AML-193 (cell line): ENCODE measurements at regions not wholly inside any gene's neighbourhood (a gene's known extent, or its start where the extent isn't known, plus 50 kb on each side); places are given as distances from the start of the nearest gene placed in this dataset.
"Not testable (repeated sequence)": the region's sequence is repeated elsewhere in the genome, so short reads cannot be mapped to it uniquely, and the experiment has no call there.

Experiments
- DNase-seq, 2 experiments: peaks; one replicate each; lab custom pipeline; 2025; lab: John Stamatoyannopoulos, UW

DNA sequence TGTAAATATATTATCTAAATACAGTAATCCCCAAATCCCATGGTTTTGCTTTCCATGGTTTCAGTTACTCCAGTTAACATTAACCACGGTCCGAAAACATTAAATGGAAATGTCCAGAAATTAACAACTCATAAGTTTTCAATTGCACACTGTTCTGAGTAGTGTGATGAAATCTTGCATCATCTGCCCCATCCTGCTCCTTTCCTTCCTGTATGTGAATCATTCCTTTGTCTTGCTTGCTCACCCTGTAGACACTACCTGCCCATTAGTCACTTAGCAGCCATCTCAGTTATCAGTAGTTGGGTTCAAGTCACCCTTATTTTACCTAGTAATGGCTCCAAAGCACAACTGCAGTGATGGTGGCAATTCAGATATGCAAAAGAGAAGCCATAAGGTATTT is 1568.5 kb upstream of the WWC1 start:
- no peak for DNase-seq

DNA sequence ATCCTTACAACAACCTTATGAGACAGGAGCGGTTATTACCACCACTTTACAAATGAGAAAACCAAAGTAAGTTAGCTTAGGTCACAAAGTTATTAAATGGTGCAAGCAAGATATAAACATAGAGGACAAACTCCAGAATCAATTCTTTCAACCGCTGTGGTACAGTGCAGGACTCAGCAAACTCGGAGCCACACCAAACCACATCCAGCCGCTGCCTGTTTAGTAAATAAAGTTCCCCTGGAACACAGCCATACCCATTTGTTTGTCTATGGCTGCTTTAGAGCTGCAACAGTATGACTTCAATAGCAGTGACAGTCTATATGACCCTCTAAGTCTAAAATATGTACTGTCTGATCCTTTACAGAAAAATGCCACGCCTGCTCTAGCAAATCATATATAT is 1567.2 kb upstream of the WWC1 start:
- no peak for DNase-seq

DNA sequence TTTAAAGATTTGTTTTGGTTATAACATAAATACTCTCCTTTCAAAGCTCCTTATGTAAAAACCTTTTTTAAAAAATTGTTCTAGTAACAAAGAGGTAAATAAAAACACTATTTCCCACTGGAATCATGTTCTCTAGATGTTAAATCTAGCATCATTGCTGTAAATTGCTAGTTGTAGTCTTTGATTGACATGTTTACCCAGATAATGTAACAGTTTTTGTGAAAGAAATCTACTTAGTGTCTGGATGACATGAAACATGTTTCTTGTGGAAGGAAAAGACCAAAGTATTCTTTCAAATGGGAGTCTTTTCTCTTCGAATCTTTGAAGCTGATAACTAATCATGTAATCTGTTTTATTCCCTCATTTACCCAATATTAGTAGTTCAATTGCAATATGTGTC is 1565.9 kb upstream of the WWC1 start:
- no peak for DNase-seq

DNA sequence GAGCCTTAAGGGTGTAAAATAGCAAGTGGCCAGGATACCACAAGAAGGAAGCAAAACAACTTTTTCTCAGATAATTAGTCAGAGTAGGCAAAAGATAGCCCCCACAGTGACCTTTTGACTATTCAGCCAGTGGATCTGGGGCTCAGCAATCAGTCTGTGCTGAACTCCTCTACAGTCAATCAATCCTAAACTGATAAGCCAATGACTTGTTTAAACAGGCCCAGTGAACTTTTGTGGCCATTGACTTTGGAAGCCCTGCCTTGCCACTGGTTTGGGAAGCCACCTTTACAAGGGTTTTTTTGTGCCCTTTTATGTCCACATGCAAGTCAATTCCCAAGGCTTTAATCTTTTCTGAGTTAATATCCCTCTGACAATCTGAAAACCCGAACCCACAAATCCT is 1565.0 kb upstream of the WWC1 start:
- DNase-seq: no peak

DNA sequence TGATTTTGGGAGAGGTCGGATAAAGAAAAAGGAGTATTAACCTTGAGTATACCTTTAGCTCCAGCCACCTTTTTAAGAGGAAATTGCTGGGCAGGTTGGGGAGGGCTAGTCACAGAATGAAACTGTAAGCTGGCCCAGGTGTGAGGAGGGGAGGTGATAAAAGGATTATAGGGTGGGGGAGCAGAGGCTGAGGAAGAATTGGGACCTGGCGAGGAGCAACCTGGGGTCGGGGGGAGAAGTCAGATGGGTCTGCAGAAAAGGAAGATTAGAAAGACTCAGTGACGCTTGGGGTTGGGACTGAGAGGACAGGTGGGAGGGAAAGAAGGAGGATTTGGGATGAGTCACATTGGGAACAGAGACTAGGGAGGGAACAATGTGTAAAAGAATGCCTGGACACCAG is 1548.5 kb upstream of the WWC1 start:
- DNase-seq: not testable (repeated sequence)

DNA sequence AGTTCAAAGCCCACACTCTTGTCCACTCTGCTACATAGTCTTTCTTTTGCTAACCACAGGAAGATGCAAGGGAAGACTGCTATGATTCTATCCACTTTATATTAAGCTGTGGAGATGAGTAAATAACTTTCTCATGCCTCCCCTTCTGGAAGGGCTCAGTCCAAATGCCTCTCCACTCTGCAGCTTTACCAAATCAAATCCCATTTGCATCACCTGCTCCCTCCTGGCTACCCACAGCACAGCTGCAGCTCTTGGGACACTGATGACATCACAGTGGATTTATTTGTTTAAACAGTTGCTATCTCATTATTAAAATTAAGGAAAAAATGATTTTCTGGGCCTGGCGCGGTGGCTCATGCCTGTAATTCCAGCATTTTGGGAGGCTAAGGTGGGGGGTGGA is 1544.9 kb upstream of the WWC1 start:
- no peak for DNase-seq

DNA sequence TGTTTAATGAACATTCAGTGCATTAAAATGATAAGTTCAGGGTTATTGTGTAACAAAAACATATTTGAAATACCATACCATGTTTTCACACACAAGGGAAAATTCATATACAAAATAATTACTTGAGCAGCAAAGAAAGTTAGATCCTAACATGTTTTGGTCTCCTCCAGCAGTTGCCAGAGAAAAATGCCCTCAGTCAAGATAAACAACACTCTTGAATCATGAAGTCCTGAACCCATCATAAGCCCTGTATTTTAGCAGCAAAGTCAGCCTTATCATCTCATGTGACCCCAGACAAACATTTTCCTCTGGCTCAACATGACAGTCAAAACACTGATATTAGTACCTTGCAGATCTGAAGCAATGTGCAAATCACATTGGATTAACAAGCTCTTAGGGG is 1541.1 kb upstream of the WWC1 start:
- DNase-seq: no peak

DNA sequence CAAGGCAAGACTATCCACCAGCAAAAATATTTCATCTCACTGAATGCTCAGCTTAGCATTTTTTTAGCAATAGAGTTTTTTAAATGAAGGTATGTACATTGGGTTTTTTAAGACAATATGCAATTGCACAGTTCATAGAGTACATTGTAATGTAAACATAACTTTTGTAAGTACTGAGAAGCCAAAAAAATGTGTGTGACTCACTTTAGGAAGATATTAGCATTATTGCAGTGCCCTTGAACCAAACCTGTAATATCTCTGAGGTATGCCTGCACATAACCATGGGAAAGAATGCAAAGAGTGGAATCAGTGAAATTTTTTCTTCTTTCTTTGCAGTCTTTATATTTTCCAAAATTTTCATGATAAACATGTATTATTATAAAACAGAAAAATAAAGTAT is 1533.3 kb upstream of the WWC1 start:
- DNase-seq: no peak

DNA sequence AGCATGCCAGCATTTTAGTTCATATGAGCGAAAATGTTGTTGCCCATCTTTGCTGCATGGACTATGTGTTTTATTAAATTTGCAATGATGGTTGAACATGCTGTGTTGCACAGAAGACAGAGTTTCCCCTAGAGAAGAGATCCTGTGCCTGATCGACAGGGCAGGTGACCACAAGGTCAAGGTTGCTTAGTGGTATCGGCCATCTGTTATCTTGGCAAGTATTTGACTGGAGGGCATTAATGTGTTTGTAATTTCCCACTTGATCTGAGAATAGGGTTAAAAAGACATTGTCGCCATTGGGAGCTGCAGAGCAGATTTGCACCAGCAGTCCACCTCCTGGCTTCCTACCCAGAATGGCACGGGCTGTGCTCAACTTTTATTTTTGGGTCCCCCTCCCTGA is 1523.6 kb upstream of the WWC1 start:
- no peak for DNase-seq

DNA sequence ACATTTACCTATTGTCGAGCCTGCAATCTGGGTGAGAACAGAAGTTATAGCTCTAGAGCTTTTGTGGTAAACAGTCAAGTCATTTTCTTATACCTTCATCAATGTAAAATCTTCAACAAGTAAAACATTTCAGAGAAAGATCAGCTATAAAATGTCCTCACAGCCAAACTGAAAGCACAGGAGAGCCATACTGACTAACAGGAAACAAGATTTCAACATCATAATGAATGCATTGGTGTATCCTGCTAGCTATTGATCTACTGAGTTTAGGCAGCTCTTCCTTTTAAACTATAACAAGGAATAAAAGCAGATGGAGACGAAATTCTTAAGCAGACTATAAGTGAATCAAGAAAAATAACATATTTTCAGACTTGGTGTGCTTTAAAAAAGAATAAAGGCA is 1522.9 kb upstream of the WWC1 start:
- DNase-seq: no peak

DNA sequence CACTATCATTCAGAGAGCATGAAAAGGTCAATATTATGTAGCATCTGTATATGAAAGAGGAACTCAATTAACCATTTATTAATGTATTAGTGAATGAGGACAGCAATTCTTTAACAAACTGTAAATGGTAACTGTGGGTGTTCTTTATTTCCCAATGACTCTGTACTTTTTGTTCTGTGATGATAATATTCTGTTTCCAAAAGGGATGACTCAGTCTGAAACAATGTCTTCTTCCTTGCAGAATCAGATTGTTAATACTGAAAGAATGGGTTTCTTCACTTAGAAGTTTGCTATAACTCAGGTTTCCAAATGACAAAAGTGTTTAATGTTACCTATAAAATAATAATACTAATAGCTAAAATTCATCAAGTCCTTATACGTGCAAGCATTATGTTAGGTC is 1518.7 kb upstream of the WWC1 start:
- DNase-seq: no peak

DNA sequence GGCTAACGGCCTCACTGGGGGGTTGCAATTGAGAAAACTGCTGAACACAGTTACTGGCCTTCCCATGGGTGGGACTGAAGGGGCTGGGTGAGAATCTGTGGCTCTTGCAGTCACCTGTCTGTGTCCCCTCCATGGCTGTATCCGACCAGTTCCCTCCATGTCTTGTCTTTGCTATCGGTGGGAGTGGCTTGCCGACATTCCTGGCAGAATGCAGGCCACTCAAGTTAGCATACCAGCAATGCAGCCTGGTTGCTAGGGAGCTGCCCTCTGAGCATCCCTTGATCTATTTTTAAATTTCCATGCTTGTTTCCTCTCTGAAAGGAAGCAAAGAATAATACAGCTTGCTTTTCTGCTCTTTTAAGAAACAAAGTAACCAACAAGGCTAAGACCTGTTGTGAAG is 1509.7 kb upstream of the WWC1 start:
- no peak for DNase-seq

DNA sequence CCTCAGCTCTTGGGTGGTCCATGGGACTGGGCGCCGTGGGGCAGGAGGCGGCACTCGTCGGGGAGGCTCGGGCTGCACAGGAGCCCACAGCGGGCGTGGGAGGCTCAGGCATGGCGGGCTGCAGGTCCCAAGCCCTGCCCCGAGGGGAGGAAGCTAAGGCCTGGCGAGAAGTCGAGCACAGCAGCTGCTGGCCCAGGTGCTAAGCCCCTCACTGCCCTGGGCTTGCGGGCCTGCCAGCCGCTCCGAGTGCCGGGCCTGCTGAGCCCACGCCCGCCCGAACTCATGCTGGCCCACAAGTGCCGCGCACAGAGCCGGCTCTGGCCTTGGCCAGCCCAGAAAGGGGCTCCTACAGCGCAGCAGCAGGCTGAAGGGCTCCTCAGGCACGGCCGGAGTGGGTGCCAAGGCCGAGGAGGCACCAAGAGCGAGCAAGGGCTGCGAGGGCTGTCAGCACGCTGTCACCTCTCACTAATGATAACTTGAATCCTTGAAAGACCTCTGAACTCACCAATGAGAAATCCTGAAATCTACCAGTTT is 1506.8 kb upstream of the WWC1 start:
- DNase-seq: no peak

DNA sequence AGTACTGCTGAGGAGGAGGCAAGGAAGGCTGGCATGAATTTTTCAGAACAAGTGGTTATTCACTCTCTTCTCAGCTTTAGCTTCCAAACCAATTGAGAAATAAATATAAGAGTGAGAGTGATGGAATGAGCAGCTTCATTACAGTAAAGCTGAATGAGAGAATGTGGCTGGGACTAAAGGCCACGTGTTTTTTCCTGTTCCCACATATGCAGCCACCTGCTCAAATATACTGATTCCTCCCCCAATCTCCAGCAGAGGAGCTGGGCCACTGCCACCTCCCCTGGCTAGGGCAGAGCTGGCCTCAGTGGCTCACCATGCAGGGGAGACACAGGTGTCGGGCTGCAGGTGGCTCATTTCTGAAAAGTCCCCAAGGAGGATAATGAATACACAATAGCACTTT is 1505.3 kb upstream of the WWC1 start:
- no peak for DNase-seq

DNA sequence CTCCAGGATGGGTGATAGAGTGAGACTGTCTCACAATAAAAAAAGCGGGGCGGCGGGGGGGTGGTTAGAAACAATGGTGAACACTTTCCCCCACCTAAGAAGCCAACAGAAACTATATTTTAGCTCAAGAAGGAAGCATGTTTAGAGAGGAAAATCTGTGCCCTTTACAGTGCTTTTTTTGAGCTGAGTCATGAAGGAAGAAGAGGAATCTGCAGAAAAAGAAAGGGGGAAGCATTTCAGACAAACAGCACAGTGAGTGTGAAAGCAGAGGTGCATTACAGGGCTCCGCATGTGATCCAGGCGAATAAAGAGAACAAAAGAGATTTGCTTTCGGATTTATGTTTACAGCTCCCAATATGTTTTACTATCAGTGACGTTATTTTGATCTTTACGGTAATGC is 1504.6 kb upstream of the WWC1 start:
- no peak for DNase-seq

DNA sequence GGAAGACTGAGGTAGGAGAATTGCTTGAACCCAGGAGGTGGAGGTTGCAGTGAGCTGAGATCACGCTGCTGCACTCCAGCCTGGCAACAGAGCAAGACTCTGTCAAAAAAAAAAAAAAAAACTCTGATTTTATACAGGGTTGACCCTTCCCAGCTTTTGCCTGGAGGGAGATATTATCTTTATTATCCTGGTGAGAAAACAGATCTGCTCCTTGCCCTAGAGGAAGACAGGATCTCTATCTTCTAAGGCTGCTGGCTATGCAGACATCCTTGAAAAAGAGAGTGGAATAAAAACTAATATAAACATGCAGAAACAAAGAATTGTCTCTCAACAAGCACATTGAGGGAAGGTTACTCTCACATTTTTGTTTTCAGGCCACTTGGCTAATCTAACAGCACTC is 1503.4 kb upstream of the WWC1 start:
- no peak for DNase-seq

DNA sequence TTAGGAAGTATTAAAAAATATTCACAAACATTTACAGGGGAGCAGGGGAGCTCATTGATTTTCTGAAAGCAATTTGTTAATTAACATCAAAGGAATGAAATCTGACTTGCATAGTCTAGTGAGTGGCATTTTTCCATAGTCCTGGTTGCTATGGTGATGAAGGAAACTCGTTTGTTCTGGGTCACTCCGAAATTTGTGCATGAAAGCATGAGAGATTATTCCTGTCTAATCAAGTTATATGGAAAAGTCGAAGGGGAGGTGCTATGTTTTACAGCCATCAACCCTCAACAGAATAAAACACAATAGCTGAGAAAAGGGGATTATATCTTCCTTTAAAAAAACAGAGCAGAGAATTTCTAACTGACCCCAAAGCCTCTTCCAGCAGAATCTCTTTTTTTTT is 1495.7 kb upstream of the WWC1 start:
- no peak for DNase-seq

DNA sequence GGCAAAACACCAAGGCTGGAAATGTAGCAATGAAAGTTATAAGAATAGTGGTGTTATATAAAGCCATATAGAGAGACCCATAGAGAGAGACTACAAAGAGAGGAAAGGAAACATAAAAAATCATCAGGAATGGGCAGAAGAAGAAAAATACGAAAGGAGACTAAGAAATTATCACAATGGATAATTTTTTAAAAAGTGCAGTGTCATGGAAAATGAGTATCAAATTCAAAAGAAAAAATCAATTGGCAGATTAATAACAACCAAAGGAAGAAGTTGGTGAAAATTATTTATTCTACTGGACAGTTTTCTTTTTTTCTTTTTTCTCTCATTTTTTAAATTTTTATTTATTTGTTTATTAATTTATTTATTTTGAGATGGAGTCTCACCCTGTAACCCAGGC is 1488.4 kb upstream of the WWC1 start:
- DNase-seq: no peak

DNA sequence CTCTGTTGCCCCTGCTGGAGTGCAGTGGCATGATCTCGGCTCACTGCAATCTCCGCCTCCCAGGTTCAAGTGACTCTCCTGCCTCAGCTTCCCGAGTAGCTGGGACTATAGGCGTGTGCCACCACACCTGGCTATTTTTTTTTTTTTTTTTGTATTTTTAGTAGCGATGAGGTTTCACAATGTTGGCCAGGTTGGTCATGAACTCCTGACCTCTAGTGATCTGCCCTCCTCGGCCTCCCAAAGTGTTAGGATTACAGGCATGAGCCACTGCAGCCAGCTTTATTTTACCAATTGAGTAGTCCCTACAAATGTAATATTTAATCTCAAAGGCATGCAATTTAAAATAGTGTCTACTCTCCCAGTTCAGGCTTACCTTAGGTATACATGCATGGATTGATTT is 1487.2 kb upstream of the WWC1 start:
- DNase-seq: not testable (repeated sequence)

DNA sequence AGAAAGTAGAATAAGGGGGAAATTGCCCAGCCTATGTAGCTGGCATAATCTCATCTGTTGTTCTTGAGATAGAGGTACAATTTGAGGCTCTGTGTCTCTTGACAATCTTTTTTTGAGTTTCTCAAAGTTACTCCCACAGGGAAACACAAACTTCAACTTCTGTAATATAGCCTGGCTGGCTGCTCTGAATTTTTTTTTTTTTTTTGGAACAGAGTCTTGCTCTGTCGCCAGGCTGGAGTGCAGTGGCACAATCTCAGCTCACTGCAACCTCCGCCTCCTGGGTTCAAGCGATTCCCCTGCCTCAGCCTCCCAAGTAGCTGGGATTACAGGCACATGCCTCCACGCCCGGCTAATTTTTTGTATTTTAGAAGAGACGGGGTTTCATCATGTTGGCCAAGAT is 1486.8 kb upstream of the WWC1 start:
- DNase-seq: not testable (repeated sequence)

DNA sequence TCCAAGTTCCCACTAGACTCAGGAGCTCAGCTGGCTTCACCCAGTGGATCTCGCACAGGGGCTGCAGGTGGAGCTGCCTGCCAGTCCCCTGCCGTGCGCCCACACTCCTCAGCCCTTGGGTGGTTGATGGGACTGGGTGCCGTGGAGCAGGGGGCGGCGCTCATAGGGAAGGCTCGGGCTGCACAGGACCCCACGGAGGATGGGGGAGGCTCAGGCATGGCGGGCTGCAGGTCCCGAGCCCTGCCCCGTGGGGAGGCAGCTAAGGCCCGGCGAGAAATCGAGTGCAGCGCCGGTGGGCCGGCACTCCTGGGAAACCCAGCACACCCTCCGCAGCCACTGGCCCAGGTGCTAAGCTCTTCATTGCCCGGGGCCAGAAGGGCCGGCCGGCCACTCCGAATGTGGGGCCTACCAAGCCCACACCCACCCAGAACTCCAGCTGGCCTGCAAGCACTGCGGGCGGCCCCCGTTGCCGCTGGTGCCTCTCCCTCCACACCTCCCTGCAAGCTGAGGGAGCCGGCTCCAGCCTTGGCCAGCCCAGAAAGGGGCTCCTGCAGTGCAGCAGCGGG is 1481.3 kb upstream of the WWC1 start:
- not testable (repeated sequence) for DNase-seq

DNA sequence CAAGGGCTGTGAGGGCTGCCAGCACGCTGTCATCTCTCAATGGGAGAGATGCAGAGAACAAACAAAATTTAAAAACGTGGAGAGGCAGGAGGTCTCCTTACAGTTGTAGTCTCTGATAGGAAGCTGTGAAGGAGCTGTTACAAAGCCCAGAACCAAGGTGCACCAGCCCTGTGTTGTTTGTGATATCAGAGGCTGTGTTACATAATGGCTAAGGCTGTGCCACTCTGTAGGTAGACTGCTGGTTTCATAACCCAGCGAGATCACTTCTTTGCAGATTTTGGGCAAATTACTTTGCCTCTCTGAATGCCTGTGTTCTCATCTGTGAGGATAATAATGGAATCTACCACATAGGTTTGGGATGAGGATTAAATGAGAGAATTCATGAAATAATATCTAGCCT is 1480.7 kb upstream of the WWC1 start:
- no peak for DNase-seq

DNA sequence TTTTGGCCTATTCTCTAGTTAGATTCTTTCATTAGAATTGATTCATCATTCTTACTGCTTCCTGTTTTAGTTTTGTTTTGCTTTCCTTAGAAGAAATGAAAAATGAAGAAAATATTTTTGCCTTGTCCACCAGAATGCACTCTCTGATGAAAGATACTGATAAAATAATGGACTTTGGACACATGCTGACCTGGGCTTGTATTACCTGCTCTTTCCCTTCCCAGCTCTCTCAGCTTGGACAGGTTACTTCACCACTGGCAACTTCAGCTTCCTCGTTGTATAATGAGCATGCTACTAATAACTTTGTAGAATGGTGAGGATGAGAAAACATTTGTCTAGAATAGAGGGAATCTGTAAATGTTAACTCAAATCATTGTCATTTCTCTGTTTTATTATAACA is 1468.1 kb upstream of the WWC1 start:
- DNase-seq: no peak

DNA sequence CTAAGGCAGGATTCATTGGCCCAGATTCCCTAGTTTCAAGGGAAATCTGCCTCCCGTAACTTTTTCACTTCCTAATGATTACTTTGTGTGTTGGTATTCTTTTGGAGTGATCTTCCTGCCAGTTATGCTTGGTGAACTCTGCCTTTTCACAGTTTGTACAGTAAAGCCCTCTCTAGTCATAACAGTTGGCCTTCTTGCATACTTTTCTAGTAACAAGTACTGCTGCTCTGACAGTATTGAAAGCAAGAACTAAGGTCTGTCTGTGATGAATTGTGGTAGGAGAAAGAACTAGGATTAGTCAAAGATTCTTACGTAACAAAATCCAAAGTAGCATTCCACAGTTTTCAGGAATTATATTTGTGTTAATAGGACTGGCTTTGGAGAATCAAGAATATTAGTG is 1457.2 kb upstream of the WWC1 start:
- DNase-seq: no peak

DNA sequence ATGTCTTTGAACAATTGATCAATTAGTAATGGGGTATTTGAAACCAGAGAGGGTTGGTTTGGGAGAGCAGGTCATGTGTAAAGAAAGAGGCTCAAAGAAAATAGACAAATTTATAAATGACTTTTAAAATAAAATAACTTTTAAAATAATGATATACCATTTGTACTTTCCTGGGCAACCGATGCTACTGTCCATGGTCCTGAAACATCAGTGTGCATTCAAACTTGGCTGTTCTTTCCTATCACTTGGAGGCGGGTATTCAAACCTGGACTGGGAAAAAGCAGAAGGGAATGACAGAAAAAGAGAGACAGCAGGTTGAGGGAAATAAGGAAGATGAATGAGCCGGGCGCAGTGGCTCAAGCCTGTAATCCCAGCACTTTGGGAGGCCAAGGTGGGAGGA is 1446.4 kb upstream of the WWC1 start:
- DNase-seq: no peak
